GM12873 (cell line): ENCODE measurements at regions not wholly inside any gene's neighbourhood (a gene's known extent, or its start where the extent isn't known, plus 50 kb on each side); places are given as distances from the start of the nearest gene placed in this dataset.
A peak's percentile ranks its signal among the peaks of the same experiment; 100 is the strongest.

Experiments used
- TF ChIP-seq, protein P1 (sequence below): IDR thresholded peaks from 2 replicates; pipeline ENCODE4 v1.5.1; 2012; ENCODE audit warnings: low read depth, mild to moderate bottlenecking, moderate library complexity, low read length, control low read depth; ENCODE audit not compliant: insufficient read depth; ENCODE audit errors: missing control alignments

DNA sequence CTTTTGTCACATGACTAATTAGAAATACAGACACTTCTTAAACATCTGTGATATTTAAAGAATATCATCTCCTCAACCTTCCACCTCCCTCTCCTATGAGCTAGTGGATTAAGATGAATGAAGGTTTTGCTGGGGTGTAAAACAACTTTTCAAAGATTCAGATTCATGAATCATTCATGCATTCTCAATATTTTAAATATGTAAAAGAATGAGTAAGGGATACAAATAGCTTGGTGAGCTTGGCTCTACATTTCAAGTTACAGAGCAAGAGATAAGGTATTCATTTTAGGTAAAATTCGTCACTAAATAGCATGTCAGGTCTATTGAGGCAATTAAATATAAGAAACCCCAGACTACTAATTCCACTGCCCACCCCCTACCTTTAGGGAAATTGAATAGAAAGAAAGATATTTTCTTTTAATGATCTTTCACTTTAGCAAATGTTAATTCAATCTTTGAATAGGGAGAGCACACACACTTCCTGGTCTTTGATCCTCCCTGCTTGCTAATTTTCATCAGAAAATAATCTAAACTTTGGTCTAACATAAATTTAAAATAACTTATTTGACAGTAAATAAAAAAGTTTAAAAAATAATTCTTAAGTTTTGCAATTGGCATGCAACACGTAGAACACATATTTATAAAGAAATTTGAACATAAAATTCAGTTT lies 486.9 kb upstream of the ITGA1 start:
- TF ChIP-seq, protein P1, sequence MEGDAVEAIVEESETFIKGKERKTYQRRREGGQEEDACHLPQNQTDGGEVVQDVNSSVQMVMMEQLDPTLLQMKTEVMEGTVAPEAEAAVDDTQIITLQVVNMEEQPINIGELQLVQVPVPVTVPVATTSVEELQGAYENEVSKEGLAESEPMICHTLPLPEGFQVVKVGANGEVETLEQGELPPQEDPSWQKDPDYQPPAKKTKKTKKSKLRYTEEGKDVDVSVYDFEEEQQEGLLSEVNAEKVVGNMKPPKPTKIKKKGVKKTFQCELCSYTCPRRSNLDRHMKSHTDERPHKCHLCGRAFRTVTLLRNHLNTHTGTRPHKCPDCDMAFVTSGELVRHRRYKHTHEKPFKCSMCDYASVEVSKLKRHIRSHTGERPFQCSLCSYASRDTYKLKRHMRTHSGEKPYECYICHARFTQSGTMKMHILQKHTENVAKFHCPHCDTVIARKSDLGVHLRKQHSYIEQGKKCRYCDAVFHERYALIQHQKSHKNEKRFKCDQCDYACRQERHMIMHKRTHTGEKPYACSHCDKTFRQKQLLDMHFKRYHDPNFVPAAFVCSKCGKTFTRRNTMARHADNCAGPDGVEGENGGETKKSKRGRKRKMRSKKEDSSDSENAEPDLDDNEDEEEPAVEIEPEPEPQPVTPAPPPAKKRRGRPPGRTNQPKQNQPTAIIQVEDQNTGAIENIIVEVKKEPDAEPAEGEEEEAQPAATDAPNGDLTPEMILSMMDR: no peak

GRCh38 chr5:52328220-52328806 lies 459.4 kb upstream of the ITGA1 start:
- TF ChIP-seq, protein P1: no peak

GRCh38 chr5:52331725-52332124 lies 456.0 kb upstream of the ITGA1 start:
- TF ChIP-seq, protein P1: no peak

DNA sequence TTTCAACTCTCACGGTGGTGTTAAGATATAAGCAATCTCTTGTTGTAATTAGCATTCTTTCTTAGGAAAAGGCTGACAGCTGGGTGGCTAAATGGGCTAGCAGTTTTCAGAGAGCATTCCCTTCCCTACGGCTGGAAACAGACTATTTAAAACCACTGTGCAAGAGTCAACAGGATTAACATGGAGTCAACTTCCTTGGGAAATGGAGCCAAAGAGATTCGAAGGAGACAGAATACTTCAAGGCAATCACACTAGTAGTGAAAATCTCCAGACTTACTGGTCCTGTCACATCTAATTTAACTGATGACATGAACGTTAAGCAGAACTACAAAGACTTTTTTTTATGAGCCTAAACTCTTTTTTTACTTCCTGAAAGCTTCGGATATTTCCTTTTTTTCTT lies 453.3 kb upstream of the ITGA1 start:
- TF ChIP-seq, protein P1: no peak

GRCh38 chr5:52339285-52339684 lies 448.4 kb upstream of the ITGA1 start:
- TF ChIP-seq, protein P1: no peak

DNA sequence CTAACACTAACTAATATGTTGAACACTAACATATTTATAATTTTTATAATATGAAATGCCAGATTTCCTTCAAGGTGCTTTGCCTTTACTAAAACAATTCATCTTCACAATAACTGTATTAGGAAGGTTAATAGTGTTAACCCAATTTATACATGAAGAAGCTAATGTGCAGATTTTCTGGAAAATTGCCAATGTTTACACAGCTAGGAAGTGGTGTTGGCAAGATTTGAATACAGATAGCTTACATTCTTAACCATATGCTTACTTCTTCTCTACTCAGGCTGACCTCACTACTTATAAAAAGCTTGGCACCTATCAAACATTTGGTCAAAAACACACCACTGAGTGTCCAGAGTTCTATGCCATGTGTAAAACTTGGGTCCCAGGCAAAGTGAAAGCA lies 445.4 kb upstream of the ITGA1 start:
- TF ChIP-seq, protein P1: no peak

DNA sequence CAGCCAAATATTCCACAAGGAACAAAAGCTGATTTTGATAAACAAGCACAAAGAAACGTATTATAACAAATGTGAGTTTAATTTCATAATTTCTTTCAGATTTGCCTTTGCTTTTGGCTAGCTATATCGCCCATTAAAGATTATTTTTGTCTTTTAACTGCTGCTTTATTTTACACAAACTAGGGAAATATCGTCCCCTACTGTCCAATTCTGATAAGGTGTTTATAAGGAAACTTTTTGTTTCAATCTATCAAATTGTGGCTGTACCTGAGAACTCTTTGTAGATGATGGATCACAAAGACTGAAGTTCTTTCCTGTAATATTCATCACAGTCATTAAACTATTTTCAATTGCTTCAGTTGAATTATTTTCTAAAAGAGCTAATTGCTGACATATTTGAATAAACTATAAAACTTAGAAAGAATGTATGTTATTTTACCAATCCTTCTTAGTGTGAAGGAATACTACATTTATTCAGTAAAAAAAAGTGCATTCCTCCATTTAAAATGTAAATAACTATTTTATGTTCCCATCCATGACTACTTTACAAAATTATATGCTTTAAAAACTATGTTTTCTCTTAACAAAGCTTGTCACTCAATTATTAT lies 431.3 kb upstream of the ITGA1 start:
- TF ChIP-seq, protein P1: peak; percentile 50
